SK-N-SH treated with all-trans-retinoic acid at 6 μM for 48 hours (cell line): ENCODE measurements at regions not wholly inside any gene's neighbourhood (a gene's known extent, or its start where the extent isn't known, plus 50 kb on each side); places are given as distances from the start of the nearest gene placed in this dataset.

Experiments
- ISL1 ChIP-seq: fragments of 250-450 bp; sonication (Bioruptor Pico); IDR thresholded peaks from 2 replicates; pipeline ENCODE4 v2.1.2; 2022; ENCODE audit warnings: mild to moderate bottlenecking, moderate library complexity
- TCF4 ChIP-seq: fragments of 250-450 bp; sonication (Bioruptor Pico); IDR thresholded peaks from 2 replicates; pipeline ENCODE4 v1.8.0; 2021; ENCODE audit warnings: mild to moderate bottlenecking, moderate library complexity, borderline replicate concordance
- ZFP3 ChIP-seq: fragments of 250-450 bp; sonication (Bioruptor Pico); IDR thresholded peaks from 2 replicates; pipeline ENCODE4 v1.5.0; 2020; ENCODE audit warnings: mild to moderate bottlenecking, moderate library complexity
- ZNF8 ChIP-seq: fragments of 450-650 bp; formaldehyde crosslinking; IDR thresholded peaks from 2 replicates; pipeline ENCODE4 v1.5.0; 2020; ENCODE audit warnings: mild to moderate bottlenecking, moderate library complexity

- TF ChIP-seq ISL1 (CRISPR knock-in tag) (no peak), ZNF8 (CRISPR knock-in tag) (no peak), TCF4 (CRISPR knock-in tag) (no peak), ZFP3 (CRISPR knock-in tag) (no peak)
These were observed 491.2 kb downstream of the PSAT1 start for GRCh38 chr9:78788101-78788500.
